HL-60 (cell line): ENCODE measurements at regions not wholly inside any gene's neighbourhood (a gene's known extent, or its start where the extent isn't known, plus 50 kb on each side); places are given as distances from the start of the nearest gene placed in this dataset.
"Not testable (repeated sequence)": the region's sequence is repeated elsewhere in the genome, so short reads cannot be mapped to it uniquely, and the experiment has no call there.

Experiments
- POLR2AphosphoS5 ChIP-seq: IDR thresholded peaks from 2 replicates; pipeline ENCODE4 v1.6.1; 2012; ENCODE audit warnings: low read depth
- REST ChIP-seq: IDR thresholded peaks from 2 replicates; pipeline ENCODE4 v1.6.1; 2012; ENCODE audit warnings: low read depth; ENCODE audit not compliant: insufficient replicate concordance

- TF ChIP-seq REST, POLR2AphosphoS5: not testable (repeated sequence)
These were observed 143.1 kb upstream of the CHL1 start for GRCh38 chr3:53441-53840.
